Nephron (organoid): ENCODE measurements at regions not wholly inside any gene's neighbourhood (a gene's known extent, or its start where the extent isn't known, plus 50 kb on each side); places are given as distances from the start of the nearest gene placed in this dataset.

ENCODE experiments used
- H3K27ac Mint-ChIP-seq, 3 experiments: 2 replicates each; pipeline ENCODE4 v1.8.0; 2020; ENCODE audit warnings: mixed read lengths in 3 of 3, mild to moderate bottlenecking in 2 of 3, moderate library complexity in 1 of 3
- H3K27me3 Mint-ChIP-seq: 2 replicates; pipeline ENCODE4 v1.8.0; 2021; ENCODE audit warnings: low read depth, mild to moderate bottlenecking, moderate library complexity, mixed read lengths
- H3K36me3 Mint-ChIP-seq: 2 replicates; pipeline ENCODE4 v1.8.0; 2020; ENCODE audit warnings: low read depth, mixed read lengths
- H3K4me1 Mint-ChIP-seq: 2 replicates; pipeline ENCODE4 v1.8.0; 2020; ENCODE audit warnings: mixed read lengths
- H3K4me3 Mint-ChIP-seq, 3 experiments: 2 replicates each; pipeline ENCODE4 v1.8.0; 2020; ENCODE audit warnings: mild to moderate bottlenecking in 3 of 3, mixed read lengths in 3 of 3, moderate library complexity in 2 of 3
- H3K9me3 Mint-ChIP-seq: 2 replicates; pipeline ENCODE4 v1.8.0; 2020; ENCODE audit warnings: mixed read lengths
- TF ChIP-seq, protein P1 (sequence below), 3 experiments: fragments of 200-600 bp; sonication (generic); IDR thresholded peaks; one replicate each; pipeline ENCODE4 v1.5.0; 2021; ENCODE audit warnings: antibody characterized with exemption in 3 of 3; ENCODE audit not compliant: unreplicated experiment in 3 of 3

DNA sequence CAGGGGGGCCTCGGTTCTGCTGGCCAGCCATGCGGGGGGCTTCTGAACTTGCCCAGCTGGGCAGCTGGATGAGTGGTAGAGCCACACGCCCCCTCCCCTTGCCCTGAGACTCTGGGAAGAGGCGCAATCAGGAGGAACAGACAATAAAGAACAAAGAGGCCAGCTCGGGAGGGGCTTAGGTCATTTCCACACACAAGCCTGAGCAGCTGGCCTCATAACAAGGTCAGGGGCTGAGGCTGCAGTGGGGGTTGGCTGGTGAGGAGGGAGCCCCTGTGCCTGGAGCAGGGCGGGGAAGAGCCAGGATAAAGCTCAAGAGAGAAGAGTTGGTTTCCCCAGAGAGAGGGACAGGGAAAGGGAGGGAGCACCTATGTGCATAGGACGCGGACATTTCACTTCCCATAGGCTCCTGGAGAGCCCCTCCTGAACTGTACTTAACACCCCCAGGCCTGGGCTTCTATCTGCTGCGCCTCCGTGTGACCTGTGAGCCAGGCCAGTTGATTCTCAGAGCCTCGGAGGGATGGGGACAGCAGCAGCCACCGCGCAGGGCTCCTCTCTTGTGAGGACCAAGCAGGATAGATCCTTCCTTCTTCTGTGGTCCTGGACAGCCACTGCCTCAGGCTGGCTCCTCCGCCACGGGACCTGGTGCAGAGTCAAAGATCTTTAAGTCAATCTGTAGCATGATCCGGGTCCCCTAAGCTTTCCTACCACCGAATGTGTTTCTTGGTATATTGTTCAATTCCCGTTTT lies 75.3 kb upstream of the GGTA1 start:
- peaks cover 10% of the 10 kb centered on the region for H3K27me3 Mint-ChIP-seq
- no peaks in the 10 kb centered on the region for H3K9me3 Mint-ChIP-seq
- peaks cover 49% of the 10 kb centered on the region for H3K4me1 Mint-ChIP-seq
- H3K27ac Mint-ChIP-seq = peak overlapping the region in 2 of 3 experiments; percentile 41 to 80
- H3K36me3 Mint-ChIP-seq = no peaks in the 10 kb centered on the region
- TF ChIP-seq, protein P1, sequence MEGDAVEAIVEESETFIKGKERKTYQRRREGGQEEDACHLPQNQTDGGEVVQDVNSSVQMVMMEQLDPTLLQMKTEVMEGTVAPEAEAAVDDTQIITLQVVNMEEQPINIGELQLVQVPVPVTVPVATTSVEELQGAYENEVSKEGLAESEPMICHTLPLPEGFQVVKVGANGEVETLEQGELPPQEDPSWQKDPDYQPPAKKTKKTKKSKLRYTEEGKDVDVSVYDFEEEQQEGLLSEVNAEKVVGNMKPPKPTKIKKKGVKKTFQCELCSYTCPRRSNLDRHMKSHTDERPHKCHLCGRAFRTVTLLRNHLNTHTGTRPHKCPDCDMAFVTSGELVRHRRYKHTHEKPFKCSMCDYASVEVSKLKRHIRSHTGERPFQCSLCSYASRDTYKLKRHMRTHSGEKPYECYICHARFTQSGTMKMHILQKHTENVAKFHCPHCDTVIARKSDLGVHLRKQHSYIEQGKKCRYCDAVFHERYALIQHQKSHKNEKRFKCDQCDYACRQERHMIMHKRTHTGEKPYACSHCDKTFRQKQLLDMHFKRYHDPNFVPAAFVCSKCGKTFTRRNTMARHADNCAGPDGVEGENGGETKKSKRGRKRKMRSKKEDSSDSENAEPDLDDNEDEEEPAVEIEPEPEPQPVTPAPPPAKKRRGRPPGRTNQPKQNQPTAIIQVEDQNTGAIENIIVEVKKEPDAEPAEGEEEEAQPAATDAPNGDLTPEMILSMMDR (IDR thresholded peaks at IDR 0.05; ENCODE audit: unreplicated experiment in 3 of 3) = no peak
- no peak overlapping the region for H3K4me3 Mint-ChIP-seq

GRCh38 chr9:121576281-121577075 lies 75.0 kb upstream of the DAB2IP start:
- H3K4me3 Mint-ChIP-seq = no peak overlapping the region
- TF ChIP-seq, protein P1 (IDR thresholded peaks at IDR 0.05; ENCODE audit: unreplicated experiment in 3 of 3) = no peak
- H3K4me1 Mint-ChIP-seq = peaks cover 43% of the 10 kb centered on the region
- no peaks in the 10 kb centered on the region for H3K9me3 Mint-ChIP-seq
- peaks cover 10% of the 10 kb centered on the region for H3K27me3 Mint-ChIP-seq
- no peaks in the 10 kb centered on the region for H3K36me3 Mint-ChIP-seq
- peak overlapping the region; percentile 29 to 75 (median 41) for H3K27ac Mint-ChIP-seq

DNA sequence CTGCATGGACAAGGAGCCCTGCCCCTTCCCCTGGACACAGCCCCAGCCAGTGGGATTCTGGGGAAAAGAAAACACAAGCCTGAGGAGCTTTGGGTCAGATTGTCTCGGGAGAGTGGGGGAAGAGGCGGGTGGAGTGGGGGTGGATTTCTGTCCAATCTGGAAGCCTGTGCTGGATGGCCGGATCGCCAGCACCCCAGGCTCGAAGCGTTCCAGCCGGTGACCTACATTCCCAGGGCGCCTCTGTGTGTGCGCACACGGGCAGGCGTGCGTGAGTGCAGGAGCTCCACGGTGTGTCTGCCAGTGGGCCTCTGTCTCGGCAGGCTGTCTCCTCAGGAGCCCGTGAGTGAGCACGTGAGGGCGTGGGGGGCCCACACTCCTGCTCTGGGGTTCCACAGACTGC lies 74.3 kb upstream of the DAB2IP start:
- TF ChIP-seq, protein P1 (IDR thresholded peaks at IDR 0.05; ENCODE audit: unreplicated experiment in 3 of 3) = no peak
- Mint-ChIP-seq H3K27ac (peak overlapping the region; percentile 29 to 75 (median 41)), H3K4me1 (peaks cover 48% of the 10 kb centered on the region), H3K4me3 (no peak overlapping the region), H3K27me3 (peaks cover 10% of the 10 kb centered on the region), H3K36me3 (no peaks in the 10 kb centered on the region), H3K9me3 (no peaks in the 10 kb centered on the region)

DNA sequence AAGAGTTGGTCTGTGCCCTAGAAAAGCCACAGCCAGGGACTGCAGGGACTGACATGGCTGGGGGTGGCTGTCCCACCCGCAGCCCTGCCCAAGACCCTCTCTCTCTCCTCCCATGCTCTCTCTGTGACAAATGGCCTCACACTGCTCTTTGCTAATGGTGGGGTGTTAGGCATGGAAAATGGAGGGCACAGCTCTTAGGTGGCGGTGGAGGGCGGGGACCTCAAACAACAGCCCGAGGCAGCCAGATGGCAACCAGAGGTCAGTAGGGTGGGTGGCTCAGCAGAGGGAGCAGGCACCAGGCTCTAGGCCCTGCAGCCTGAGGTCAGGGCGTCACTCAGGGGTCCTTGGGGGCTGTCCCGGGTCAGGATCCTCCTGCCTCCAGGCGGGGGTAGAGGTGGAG lies 73.9 kb upstream of the DAB2IP start:
- peaks cover 10% of the 10 kb centered on the region for H3K27me3 Mint-ChIP-seq
- TF ChIP-seq, protein P1 (IDR thresholded peaks at IDR 0.05; ENCODE audit: unreplicated experiment in 3 of 3) = no peak
- no peaks in the 10 kb centered on the region for H3K9me3 Mint-ChIP-seq
- H3K4me1 Mint-ChIP-seq = peaks cover 52% of the 10 kb centered on the region
- H3K27ac Mint-ChIP-seq = peak overlapping the region in 1 of 3 experiments; percentile 41
- H3K4me3 Mint-ChIP-seq = no peak overlapping the region
- H3K36me3 Mint-ChIP-seq = no peaks in the 10 kb centered on the region

GRCh38 chr9:121581786-121582600 lies 69.4 kb upstream of the DAB2IP start:
- Mint-ChIP-seq H3K27ac (peak overlapping the region; percentile 49 to 80 (median 54)), H3K9me3 (no peaks in the 10 kb centered on the region), H3K36me3 (no peaks in the 10 kb centered on the region), H3K4me3 (peak overlapping the region in 2 of 3 experiments; percentile 7 to 50), H3K27me3 (peaks cover 2% of the 10 kb centered on the region), H3K4me1 (peaks cover 40% of the 10 kb centered on the region)
- TF ChIP-seq, protein P1 (IDR thresholded peaks at IDR 0.05; ENCODE audit: unreplicated experiment in 3 of 3) = no peak
